Activated T-cell treated with anti-CD3 and anti-CD28 coated beads, Interleukin-2, amount 50 U/mL, for 24 hours (primary cell): ENCODE measurements at regions not wholly inside any gene's neighbourhood (a gene's known extent, or its start where the extent isn't known, plus 50 kb on each side); places are given as distances from the start of the nearest gene placed in this dataset.
"Not testable (repeated sequence)": the region's sequence is repeated elsewhere in the genome, so short reads cannot be mapped to it uniquely, and the experiment has no call there.

Experiments used
- DNase-seq: peaks from one replicate; pipeline ENCODE4 v3.0.0-alpha.2; 2020
- H3K27ac Mint-ChIP-seq: 2 replicates; pipeline ENCODE4 v1.8.0; 2020; ENCODE audit warnings: mild to moderate bottlenecking, mixed read lengths
- H3K27me3 Mint-ChIP-seq: 2 replicates; pipeline ENCODE4 v1.8.0; 2020; ENCODE audit warnings: mixed read lengths
- H3K36me3 Mint-ChIP-seq: 2 replicates; pipeline ENCODE4 v1.8.0; 2020; ENCODE audit warnings: low read depth, mixed read lengths
- H3K4me1 Mint-ChIP-seq: 2 replicates; pipeline ENCODE4 v1.8.0; 2020; ENCODE audit warnings: low read depth, mixed read lengths
- H3K4me3 Mint-ChIP-seq: 2 replicates; pipeline ENCODE4 v1.8.0; 2020; ENCODE audit warnings: mild to moderate bottlenecking, moderate library complexity, mixed read lengths
- H3K9me3 Mint-ChIP-seq: 2 replicates; pipeline ENCODE4 v1.8.0; 2020; ENCODE audit warnings: mixed read lengths

- DNase-seq, H3K27ac Mint-ChIP-seq, H3K36me3 Mint-ChIP-seq, H3K4me1 Mint-ChIP-seq, H3K9me3 Mint-ChIP-seq, H3K27me3 Mint-ChIP-seq, H3K4me3 Mint-ChIP-seq: not testable (repeated sequence)
These were observed 240.3 kb upstream of the NPAP1 start for GRCh38 chr15:24435075-24435820.

GRCh38 chr15:24437270-24437669 lies 238.3 kb upstream of the NPAP1 start:
- H3K36me3 Mint-ChIP-seq, DNase-seq, H3K27ac Mint-ChIP-seq, H3K9me3 Mint-ChIP-seq, H3K4me3 Mint-ChIP-seq, H3K4me1 Mint-ChIP-seq, H3K27me3 Mint-ChIP-seq: not testable (repeated sequence)

GRCh38 chr15:24437735-24438134 lies 237.8 kb upstream of the NPAP1 start:
- H3K27ac Mint-ChIP-seq, H3K4me1 Mint-ChIP-seq, DNase-seq, H3K27me3 Mint-ChIP-seq, H3K36me3 Mint-ChIP-seq, H3K4me3 Mint-ChIP-seq, H3K9me3 Mint-ChIP-seq: not testable (repeated sequence)

GRCh38 chr15:24477107-24478025 lies 198.2 kb upstream of the NPAP1 start:
- H3K9me3 Mint-ChIP-seq, result peaks cover 21% of the 10 kb centered on the region
- H3K4me3 Mint-ChIP-seq, H3K4me1 Mint-ChIP-seq, H3K36me3 Mint-ChIP-seq, H3K27me3 Mint-ChIP-seq, H3K27ac Mint-ChIP-seq, DNase-seq: not testable (repeated sequence)

- H3K4me3 Mint-ChIP-seq, H3K36me3 Mint-ChIP-seq, DNase-seq, H3K4me1 Mint-ChIP-seq, H3K27ac Mint-ChIP-seq, H3K27me3 Mint-ChIP-seq: not testable (repeated sequence)
- peaks cover 23% of the 10 kb centered on the region for H3K9me3 Mint-ChIP-seq
These were observed 189.5 kb upstream of the NPAP1 start for GRCh38 chr15:24485885-24486567.

- not testable (repeated sequence) for H3K36me3 Mint-ChIP-seq
These were observed 187.2 kb upstream of the NPAP1 start for GRCh38 chr15:24488164-24488907.

GRCh38 chr15:24505216-24505615 lies 170.4 kb upstream of the NPAP1 start:
- not testable (repeated sequence) for H3K9me3 Mint-ChIP-seq, H3K27ac Mint-ChIP-seq, H3K27me3 Mint-ChIP-seq, H3K36me3 Mint-ChIP-seq, DNase-seq, H3K4me3 Mint-ChIP-seq, H3K4me1 Mint-ChIP-seq

More at GRCh38 chr15:24488164-24488907, 187.2 kb upstream of the NPAP1 start:
- H3K27me3 Mint-ChIP-seq, H3K4me1 Mint-ChIP-seq, H3K4me3 Mint-ChIP-seq, DNase-seq, H3K27ac Mint-ChIP-seq: not testable (repeated sequence)
- peaks cover 15% of the 10 kb centered on the region for H3K9me3 Mint-ChIP-seq

GRCh38 chr15:24509714-24510113 lies 165.9 kb upstream of the NPAP1 start:
- H3K4me1 Mint-ChIP-seq, H3K36me3 Mint-ChIP-seq, H3K4me3 Mint-ChIP-seq, H3K27me3 Mint-ChIP-seq, DNase-seq, H3K9me3 Mint-ChIP-seq, H3K27ac Mint-ChIP-seq: not testable (repeated sequence)

- H3K27me3 Mint-ChIP-seq, H3K4me3 Mint-ChIP-seq, H3K9me3 Mint-ChIP-seq, H3K27ac Mint-ChIP-seq, H3K4me1 Mint-ChIP-seq, DNase-seq, H3K36me3 Mint-ChIP-seq: not testable (repeated sequence)
These were observed 164.0 kb upstream of the NPAP1 start for GRCh38 chr15:24511598-24511997.

- H3K4me1 Mint-ChIP-seq, H3K9me3 Mint-ChIP-seq, H3K36me3 Mint-ChIP-seq, DNase-seq, H3K4me3 Mint-ChIP-seq, H3K27me3 Mint-ChIP-seq, H3K27ac Mint-ChIP-seq: not testable (repeated sequence)
These were observed 156.8 kb upstream of the NPAP1 start for GRCh38 chr15:24518772-24519171.

GRCh38 chr15:24531235-24531634 lies 144.3 kb upstream of the NPAP1 start:
- not testable (repeated sequence) for H3K36me3 Mint-ChIP-seq, H3K9me3 Mint-ChIP-seq, H3K27ac Mint-ChIP-seq, DNase-seq, H3K4me3 Mint-ChIP-seq, H3K27me3 Mint-ChIP-seq, H3K4me1 Mint-ChIP-seq

GRCh38 chr15:24534032-24534431 lies 141.5 kb upstream of the NPAP1 start:
- not testable (repeated sequence) for H3K36me3 Mint-ChIP-seq, DNase-seq, H3K27ac Mint-ChIP-seq, H3K4me1 Mint-ChIP-seq, H3K27me3 Mint-ChIP-seq, H3K9me3 Mint-ChIP-seq, H3K4me3 Mint-ChIP-seq

GRCh38 chr15:24557281-24557680 lies 118.3 kb upstream of the NPAP1 start:
- DNase-seq, H3K4me1 Mint-ChIP-seq, H3K27me3 Mint-ChIP-seq, H3K36me3 Mint-ChIP-seq, H3K4me3 Mint-ChIP-seq, H3K27ac Mint-ChIP-seq, H3K9me3 Mint-ChIP-seq: not testable (repeated sequence)

- H3K27ac Mint-ChIP-seq, result no peak overlapping the region
- no peak overlapping the region for H3K4me3 Mint-ChIP-seq
- H3K36me3 Mint-ChIP-seq, result no peaks in the 10 kb centered on the region
- DNase-seq, result no peak
- H3K4me1 Mint-ChIP-seq, result no peaks in the 10 kb centered on the region
- no peaks in the 10 kb centered on the region for H3K27me3 Mint-ChIP-seq
- H3K9me3 Mint-ChIP-seq, result peaks cover 18% of the 10 kb centered on the region
These were observed 67.9 kb upstream of the NPAP1 start for GRCh38 chr15:24607636-24608035.
